ENCODE measurements at regions not wholly inside any gene's neighbourhood (a gene's known extent, or its start where the extent isn't known, plus 50 kb on each side); places are given as distances from the start of the nearest gene placed in this dataset.

DNA sequence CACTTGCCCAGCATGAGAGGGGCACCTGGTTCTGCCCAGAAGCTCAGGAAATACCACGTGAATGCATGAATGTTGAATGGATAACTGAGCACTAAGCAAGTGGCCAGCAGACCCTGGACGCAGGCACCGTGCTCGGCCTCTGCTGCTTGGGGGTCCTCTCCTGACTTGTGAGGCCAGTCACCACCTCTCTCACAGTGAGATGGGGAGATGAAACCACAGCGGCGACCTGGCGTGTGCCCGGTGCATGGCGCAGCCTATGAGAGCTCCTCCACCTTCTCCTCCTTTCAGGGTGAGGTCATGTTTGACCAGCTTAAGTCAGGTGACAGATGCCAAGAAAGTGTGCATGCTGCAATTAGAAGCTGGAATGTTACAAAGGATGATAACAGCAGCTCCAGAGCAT is 75.5 kb downstream of the HMX1 start:
- DNase-seq (ENCODE audit: low spot score), result no peak

DNA sequence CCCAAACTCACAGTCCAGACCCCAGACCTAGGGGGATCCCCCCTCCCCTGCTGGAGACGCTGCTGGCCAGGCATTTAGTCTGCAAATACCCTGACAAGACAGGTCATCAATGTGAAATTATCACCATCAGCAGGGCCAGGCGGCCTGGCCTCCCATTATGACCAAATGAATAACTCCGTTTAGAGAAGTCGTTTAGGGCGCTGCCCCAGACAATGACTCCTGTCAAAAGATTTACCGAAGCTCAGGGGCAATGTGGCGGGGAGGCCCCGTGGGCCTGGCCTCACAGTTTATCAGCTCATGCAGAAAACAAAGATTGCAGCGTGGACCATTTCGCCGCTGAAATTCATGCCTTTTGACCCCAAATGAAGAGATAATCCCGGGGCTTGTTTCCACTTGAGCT is 76.5 kb downstream of the HMX1 start:
- DNase-seq (ENCODE audit: low spot score), result no peak

DNA sequence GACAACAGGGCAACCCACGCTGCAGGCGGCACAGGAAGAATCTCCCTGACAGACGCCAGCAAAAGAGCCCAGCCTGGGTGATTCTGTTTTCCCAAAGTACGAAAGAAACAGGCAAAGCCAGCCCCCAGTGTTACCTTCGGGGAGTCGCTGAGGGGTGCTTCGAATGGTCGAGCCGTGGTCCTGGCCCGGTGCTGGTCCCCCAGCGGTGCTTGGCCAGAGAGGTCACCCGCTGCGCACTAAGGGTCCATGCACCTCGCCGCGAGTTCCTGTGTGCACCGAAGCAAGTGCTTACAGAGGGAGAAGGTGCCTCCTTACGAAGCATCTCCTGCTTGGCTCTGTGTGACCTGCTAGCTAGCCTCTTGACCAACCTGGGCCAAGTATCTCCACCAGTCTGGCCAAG is 77.1 kb downstream of the HMX1 start:
- DNase-seq (ENCODE audit: low spot score), result no peak

DNA sequence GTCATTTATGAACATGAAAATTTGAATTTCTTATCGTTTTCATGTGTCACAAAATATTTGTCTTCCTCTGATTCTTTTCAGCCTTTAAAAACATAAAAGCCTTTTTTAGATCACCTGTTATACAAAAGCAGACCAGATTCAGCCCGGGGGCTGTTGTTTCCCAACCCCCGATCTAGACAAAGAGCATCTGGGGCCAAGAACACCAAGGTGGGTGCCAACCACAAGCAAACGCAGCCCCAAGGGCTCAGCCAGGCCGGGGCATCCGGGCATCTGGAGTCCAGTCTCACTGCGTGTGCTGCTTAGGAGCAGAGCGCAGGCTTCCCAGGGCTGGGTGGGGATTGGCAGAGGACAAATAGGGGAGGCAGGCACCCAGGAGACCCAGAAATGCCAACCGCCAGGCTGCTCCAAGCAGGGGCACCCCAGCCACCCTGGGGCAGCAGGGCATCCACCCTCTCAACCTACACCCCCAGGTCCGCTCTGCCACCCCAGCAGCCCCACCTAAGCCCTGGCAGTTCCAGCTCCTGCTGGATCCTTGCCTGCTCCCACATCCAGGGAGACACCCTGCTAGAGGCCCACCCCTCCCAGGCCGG is 78.0 kb downstream of the HMX1 start:
- DNase-seq (ENCODE audit: low spot score), result no peak

DNA sequence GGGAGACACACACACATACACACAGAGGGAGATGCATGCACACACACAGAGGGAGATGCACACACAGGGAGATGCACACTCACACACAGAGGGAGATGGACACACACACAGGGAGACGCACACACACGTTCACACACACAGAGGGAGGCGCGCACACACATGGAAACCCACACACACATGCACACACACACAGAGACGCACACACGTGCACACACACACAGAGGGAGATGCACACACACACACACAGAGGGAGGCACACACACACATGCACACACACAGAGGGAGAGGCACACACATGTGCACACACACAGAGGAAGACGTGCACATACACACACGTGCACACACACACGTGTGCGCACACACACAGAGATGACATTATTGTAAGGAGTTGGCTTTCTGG is 79.1 kb downstream of the HMX1 start:
- DNase-seq (ENCODE audit: low spot score), result no peak

DNA sequence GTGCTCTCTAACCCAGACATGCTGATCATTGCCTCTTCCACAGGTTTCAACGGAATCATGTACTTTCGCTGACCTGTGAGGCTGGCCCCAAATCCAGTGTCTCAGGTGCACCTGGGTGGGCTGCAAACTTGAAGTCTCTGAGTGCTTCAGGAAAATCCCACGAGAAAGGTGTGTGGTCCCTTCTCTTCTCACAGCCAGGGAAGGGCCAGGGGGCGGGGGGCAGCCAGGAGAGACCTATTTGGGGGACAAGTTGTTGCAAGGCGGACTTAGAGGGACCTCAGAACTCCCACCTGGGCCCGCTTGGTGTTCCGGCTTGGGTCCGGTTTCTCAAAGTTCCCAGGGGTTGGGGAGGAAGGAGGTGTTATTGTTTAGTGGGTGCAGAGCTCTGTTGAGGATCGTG is 80.0 kb downstream of the HMX1 start:
- no peak for DNase-seq (ENCODE audit: low spot score)

DNA sequence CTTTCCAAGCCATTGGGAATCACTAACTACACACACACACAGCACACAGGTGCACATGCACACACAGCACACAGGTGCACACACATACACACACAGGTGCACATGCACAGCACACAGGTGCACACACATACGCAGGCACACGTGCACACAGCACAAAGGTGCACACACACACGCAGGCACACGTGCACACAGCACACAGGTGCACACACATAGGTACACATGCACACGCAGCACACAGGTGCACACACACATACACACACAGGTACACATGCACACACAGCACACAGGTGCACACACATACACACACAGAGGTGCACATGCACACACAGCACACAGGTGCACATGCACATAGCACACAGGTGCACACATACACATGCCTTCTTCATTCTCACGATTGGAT is 80.9 kb downstream of the HMX1 start:
- no peak for DNase-seq (ENCODE audit: low spot score)

DNA sequence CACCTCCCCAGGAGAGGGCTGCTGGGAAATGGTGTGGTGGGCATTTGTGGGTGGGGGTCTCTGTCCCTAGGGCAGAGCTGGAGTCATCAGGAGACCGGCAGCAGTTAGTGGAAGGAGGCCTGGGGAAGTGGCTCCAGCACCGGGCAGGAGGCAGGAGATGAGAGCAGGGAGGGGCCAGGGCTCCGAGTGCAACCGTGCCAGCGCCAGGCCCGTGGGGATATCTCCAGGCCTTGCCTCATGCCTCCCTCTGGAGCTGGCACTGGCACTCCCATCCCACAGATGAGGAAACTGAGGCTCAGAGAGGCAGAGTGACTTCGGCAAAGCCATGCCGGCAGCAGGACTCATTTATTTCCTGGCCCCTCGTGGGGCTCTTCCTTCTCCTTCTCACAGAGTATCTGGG is 83.5 kb downstream of the HMX1 start:
- no peak for DNase-seq (ENCODE audit: low spot score)

DNA sequence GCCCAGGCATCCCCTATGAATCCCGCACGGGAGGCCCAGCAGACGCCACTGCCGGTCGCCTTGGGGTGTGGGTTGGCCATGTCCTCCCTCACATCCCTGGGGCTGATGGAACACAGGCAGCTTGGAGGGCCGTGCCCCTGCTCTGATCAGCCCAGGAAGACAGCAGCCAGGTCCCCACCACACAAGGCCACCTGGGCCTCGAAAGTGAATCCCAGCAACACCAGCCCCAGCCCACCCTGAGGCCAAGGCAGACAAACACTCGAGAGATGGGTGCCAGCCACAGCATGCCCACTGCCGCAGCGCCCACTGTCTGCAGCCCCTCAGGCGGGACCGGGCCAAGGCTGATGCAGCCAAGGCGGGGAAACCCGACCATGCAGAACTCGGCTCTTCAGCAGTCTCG is 85.5 kb downstream of the HMX1 start:
- DNase-seq (ENCODE audit: low spot score), result no peak

DNA sequence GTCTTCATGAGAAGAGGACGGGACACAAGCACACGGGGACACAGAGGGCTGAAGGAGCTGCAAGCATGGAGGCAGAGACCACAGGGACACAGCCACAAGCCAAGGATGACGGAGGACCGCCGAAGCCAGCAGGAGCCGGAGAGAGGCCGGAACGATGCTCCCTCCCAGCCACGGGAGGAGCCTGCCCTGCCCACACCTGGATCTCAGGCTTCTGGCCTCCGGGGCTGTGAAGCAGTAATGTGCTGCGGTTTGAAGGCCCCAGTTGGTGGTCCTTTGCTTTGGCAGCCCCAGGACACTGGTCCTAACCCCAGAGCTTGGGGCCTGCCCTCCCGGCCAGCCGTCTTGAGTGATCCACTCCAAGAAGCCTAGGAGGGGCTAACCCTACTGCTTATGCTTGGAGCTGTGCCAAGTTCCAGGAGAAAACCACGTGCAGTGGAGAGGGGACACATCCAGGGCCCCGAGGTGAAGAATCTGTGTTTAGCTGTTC is 85.9 kb downstream of the HMX1 start:
- no peak for DNase-seq (ENCODE audit: low spot score)

DNA sequence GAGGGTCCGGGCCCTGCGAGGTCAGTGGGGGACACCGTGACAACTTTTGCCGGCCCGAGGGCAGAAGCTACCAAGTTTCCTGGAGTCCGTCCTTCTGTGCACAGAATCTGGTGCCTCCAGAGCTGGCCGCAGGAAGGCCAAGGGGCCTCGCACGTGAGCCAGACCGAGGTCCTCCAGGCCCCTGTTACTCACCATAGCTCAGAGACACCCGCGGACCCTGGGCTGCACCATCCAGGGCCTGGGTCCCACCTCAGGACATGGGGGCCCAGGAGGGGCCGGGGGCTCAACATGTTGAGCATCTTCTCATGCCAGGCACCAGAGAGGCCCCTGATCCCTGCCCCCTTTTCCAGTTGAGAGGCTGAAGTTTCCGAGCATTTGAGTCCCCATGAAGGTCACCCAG is 87.9 kb downstream of the HMX1 start:
- DNase-seq (ENCODE audit: low spot score), result no peak

DNA sequence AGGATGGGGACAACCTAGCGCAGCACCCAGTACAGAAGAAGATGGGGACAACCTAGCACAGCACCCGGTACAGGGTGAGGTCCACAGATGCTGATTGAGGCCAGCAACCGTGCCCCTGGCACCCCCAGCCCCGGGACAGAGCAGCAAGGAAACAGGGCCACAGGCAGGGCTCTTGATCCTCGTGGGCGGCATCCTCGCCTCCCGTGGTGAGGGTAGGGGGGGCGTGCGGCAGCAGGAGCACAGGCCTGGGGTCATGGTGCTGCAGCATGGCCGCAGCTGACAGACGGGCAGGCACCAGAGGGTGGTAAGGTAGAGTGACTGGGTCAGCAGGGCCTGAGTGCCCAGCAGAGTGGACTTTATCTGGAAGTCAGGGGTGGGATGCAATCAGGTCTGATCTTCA is 89.5 kb downstream of the HMX1 start:
- no peak for DNase-seq (ENCODE audit: low spot score)

DNA sequence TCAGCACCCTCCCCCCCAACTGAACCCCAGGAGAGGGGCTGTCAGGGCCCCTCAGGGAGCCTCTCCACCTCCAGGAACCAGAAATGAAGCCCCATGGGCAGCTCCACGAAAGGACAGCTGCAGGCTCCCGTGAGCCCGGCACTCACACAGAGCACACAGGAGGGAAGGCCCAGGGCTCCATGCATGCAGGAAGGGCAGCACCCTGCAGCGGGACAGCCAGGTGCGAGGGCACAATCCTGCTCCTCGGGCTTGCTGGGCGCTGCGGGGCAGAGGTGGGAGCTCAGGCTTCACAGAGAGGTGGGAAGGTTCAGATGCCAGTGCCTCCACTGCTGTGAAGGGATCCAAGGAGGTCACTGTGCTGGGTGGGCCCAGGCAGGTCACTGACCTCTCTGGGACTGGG is 90.0 kb downstream of the HMX1 start:
- no peak for DNase-seq (ENCODE audit: low spot score)

DNA sequence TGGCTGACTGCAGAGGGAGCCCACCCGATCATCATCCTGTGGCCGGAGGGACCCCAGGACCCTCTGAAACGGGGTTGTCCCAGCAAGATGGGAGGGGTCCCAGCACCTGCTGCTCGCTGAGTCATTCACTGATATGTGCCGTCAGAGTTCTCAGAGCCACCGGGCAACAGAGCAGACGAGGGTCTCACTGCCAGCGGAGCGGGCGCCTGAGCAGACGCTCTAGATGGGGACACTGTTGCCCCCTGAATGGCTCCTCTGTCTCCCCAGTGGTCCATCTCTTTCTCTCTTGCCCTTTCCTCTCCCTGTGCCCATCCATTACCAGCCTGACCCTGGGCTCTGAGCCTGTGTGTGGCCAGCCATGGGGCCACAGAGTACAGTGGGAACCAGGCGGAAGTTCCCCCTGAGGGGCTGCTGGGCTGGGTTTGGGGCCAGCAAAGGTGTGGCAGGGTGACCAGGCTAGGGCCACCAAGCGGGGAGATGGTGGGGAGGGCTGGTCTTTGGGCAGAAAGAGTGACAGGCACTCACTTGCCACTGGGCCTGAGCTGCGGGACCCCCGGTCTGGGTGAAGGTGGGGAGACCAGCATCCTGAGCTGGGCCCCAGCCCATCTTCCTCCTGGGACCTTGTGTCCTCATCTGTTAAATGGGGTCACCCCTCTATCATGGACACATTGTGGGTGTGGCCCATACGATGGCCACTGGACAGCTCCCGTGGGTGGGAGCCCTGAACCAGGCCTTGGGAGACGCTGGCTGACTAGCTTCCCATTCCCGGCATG is 90.9 kb downstream of the HMX1 start:
- DNase-seq (ENCODE audit: low spot score), result no peak

DNA sequence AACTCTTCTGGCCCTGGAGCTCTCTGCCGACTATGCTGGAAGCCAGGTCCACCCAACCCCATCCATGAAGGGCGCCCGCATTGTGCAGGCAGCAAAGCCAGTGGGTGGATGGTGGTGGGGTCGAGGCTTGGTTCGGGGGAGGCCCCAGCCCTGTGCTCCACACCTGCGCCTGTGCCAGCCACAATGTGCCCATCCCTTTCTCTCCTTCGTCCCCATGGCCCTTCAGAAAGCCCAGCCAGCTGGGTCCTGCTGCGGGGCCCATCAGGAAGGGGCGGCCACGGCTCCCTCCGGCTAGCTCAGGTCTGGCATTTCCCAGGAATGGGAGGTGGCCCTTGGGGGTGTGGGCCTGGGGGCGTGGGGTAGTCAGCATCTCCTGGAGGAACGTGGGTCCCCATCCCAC is 91.6 kb downstream of the HMX1 start:
- DNase-seq (ENCODE audit: low spot score), result no peak

DNA sequence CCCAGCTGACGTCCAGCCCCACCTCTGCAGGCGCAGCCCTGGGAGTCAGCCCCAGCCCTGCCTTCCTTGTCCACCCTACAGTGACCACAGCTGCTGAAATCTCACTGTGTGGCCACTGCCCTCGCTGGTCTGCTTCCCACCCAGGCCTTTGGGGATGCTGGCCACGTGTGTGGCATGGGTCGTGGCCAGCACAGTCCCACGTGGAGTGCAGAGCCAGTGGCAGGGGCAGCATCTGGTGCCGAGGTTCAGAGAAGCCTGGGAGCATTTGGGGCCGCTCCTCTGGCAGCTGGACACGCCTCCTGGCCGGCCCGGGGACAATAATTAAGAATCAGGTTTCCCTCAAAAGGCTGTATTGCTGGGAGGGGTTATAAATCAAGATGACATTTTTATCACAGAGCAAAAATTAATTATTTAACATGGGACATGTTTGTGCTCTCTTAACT is 92.1 kb downstream of the HMX1 start:
- DNase-seq (ENCODE audit: low spot score), result no peak

DNA sequence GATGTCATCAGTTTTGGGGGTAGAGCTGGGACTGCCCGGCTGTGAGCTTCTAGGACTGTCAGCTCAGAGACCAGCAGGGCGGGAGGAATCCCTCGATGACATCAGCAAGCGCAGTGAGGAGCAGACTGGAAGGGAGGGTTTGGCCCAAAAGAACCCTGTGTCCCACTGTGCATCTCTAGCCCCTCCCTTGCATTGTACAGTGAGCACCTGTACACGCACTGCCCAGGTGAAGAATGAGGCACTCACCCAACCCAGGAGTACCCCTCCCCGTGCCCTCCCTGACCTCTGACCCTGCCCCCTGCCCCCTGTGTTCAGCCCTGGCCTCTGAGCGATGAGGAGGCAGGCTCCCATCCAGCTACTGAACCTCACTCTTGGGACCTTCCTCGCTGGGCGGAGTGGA is 92.9 kb downstream of the HMX1 start:
- no peak for DNase-seq (ENCODE audit: low spot score)

DNA sequence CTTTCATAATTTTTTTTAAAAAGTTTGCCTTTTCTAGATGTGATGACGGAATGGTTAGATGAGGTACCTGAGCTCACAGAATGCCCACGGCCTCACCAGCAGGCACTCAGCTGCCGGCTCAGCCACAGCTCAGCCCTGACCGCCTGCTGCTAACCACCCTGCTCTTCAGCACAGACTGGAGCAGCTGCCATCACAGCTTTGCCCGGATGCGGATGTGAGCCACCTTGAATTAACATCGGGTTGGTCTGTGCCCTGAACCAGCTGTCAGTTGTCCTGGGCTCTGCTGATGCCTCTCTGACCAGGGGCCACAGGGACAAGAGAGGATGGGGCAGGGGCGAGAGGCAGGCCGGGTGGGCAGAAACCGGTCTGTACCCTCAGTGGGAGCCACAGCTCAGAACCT is 93.3 kb downstream of the HMX1 start:
- no peak for DNase-seq (ENCODE audit: low spot score)

DNA sequence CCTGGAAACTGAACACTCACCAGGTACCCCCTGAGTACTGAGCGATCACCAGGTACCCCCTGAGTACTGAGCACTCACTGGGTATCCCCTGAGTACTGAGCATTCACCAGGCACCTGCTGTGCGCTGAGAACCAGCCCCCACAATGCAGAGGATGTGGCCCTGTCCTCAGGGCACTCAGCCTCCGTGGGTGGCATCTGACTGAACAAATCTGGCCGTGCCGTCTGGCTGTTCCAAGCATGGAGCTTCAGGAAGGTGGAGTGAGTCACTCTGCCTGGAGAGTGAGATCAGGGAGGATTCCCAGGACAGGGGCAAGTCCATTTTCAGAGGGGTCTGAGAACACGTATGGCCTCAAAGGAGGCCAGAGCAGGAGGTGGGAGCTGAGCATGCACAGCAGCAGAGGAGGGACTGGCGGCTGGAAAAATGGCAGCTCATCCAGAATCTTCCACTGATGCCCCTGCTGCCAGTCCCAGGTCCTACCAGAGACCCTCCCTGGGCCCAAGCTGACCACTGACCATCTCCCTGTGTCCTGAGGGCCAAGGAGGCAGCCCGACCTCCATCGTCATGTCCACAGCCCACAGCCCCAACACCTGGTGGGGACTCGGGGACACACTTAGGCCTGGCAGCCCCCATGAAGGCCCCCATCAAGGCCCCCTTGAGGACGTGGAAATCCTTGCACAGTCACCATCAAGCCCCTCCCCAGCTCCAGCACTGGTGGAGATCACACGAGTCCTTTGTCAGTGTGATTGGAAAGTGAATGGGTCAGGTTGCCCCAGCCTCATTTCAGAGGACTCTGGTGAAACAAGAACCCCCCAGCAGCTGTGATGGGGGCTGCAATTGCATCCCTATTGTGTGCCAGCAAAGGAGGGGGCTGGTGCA is 94.1 kb downstream of the HMX1 start:
- no peak for DNase-seq (ENCODE audit: low spot score)

DNA sequence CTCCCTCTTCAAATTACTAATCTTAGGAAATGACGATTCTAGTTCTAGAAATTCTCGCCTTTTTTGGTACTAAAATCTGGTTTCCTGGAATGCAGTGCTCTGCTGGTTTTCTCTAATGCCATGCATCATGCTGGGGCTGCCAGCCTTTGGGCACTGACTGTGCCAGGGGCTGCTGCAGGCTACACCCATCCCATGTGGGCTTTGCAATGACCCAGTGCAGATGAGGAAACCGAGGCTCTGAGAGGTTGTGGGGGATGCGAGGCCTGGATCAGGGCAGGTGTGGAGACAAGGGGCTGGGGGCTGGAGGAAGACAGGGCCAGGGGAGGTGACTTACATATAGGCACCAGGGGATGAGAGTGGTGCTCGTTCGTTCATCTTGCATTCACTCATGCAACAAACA is 95.3 kb downstream of the HMX1 start:
- no peak for DNase-seq (ENCODE audit: low spot score)

DNA sequence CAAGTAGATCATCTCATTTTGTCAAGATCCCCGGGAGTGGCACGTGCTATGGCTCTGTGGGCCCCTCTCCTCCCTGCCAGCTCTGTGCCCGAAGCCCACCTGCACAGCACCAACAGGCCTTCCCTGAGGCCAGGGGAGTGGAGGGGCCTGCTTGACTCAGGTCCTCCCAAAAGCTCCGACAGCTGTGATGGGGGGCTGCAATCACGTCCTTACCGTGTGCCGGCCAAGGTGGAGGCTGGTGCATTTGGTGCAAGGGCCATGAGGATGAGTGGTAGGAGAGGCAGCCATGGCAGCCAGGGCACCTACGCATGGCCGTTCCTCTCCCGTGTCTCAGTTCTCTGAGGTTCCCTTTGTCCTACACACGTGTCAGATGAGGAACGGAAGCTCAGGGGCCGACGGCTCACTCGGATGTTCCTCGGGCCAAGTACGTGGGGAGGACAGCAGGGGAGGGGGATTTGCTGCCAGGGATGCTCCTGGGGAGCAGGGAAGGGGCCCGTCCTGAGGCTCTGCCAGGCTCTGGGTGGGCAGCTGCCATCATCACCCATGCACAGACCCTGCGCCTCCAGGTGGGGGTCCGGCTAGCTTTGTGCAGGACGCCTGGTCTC is 95.8 kb downstream of the HMX1 start:
- no peak for DNase-seq (ENCODE audit: low spot score)

DNA sequence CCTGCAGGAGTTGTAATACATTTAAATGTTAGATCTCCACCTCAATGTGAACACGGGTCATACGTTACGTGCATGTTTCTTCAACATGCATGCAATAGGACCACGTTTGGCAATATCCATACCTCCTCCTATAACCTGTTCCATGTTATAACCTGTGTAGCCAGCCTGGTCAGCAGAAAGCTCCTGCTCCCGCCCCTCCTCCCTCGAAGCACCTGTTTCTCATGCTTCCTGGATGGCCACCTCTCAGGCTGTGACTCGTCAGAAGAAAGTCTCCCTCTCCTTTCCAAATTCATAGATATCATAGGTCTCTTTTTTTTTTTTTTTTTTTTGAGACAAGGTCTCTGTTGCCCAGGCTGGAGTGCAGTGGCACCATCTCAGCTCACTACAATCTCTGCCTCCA is 96.5 kb downstream of the HMX1 start:
- DNase-seq (ENCODE audit: low spot score), result no peak

DNA sequence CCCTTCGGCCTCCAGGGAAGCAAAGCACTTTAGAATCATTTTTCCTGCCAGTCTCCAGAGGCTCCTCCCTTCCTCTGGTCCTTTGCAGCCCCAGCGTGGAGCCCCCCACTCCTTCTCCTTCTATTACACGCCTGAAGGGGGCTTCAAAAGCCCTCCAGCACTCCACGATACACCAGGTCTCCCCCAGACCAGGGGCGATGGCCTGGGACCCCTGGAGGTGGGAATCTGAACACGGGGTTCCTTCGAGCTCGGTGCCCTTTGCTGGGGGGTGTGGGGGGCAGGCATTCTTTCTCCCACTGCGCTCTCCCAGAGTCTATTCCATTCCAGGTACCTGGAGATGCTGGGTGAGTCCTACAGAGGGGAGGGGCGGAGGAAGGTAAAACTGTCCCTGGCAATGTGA is 97.6 kb downstream of the HMX1 start:
- no peak for DNase-seq (ENCODE audit: low spot score)

All from left forelimb (tissue), 1 donor.